GM10248 (cell line): ENCODE measurements at regions not wholly inside any gene's neighbourhood (a gene's known extent, or its start where the extent isn't known, plus 50 kb on each side); places are given as distances from the start of the nearest gene placed in this dataset.
A peak's percentile ranks its signal among the peaks of the same experiment; 100 is the strongest.

Experiments used
- CTCF ChIA-PET: fragments of 300-600 bp; sonication (Branson Sonifier 250); formaldehyde crosslinking; extraction: SDS; loops from one replicate; lab custom pipeline; 2021; ENCODE audit warnings: antibody characterized with exemption; lab: Yijun Ruan, JAX
- POLR2A ChIA-PET: fragments of 350-650 bp; sonication (Branson Sonifier 250); formaldehyde crosslinking; extraction: SDS; loops from one replicate; lab custom pipeline; 2020; ENCODE audit warnings: antibody characterized with exemption; lab: Yijun Ruan, JAX
- DNase-seq: peaks from one replicate; pipeline ENCODE4 v3.0.0; 2012; ENCODE audit errors: extremely low spot score
- TF ChIP-seq, protein P1 (sequence below): IDR thresholded peaks from 2 replicates; pipeline ENCODE4 v1.5.1; 2012; ENCODE audit warnings: mild to moderate bottlenecking, low read depth; ENCODE audit errors: extremely low read depth, missing control alignments, control extremely low read depth

DNA sequence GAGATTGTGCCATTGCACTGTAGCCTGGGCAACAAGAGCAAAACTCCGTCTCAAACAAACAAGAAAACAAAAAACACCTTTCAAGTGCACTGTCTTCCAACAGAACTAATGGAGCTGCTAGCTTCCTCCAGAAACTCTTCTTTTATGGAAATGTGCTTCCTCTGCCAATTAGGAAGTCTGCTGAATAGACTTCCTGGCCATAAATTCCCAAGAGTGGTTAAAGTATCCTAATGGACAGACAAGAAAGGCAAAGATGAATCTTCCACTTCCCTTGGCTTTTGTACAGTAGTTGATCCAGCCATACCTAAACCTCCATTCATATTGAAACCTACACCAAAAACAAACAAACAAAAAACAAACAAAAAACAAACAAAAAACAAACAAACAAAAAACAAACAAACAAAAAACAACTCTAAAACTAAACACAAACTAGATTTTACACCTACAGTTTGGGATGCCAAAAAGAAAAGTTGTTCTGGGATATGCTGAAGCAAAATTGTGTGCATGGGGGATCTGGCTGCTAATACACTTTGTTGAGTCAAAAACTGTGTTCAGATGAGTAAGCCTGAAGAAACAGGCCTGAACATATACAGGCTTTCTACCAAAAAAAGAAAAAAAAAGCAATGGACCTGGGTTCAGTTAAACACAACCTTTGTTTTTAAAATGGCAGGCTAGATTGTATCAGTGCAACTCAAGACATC, 59.8 kb upstream of the CARMIL1 start:
- DNase-seq, result no peak
- POLR2A ChIA-PET, result no interaction called here
- CTCF ChIA-PET, result interaction anchor here (0.9 to 2.6 kb wide), 5 partner anchors 16 to 382 kb away, joined by 3 to 8 read pairs (median 3); no protein-coding TSS in a partner anchor
- TF ChIP-seq, protein P1, sequence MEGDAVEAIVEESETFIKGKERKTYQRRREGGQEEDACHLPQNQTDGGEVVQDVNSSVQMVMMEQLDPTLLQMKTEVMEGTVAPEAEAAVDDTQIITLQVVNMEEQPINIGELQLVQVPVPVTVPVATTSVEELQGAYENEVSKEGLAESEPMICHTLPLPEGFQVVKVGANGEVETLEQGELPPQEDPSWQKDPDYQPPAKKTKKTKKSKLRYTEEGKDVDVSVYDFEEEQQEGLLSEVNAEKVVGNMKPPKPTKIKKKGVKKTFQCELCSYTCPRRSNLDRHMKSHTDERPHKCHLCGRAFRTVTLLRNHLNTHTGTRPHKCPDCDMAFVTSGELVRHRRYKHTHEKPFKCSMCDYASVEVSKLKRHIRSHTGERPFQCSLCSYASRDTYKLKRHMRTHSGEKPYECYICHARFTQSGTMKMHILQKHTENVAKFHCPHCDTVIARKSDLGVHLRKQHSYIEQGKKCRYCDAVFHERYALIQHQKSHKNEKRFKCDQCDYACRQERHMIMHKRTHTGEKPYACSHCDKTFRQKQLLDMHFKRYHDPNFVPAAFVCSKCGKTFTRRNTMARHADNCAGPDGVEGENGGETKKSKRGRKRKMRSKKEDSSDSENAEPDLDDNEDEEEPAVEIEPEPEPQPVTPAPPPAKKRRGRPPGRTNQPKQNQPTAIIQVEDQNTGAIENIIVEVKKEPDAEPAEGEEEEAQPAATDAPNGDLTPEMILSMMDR, result no peak

GRCh38 chr6:25219917-25220278, 59.3 kb upstream of the CARMIL1 start:
- ChIA-PET CTCF (interaction anchor here (0.9 to 2.6 kb wide), 5 partner anchors 8 to 382 kb away, joined by 3 to 8 read pairs (median 6); no protein-coding TSS in a partner anchor), POLR2A (no interaction called here)
- TF ChIP-seq, protein P1, result no peak
- no peak for DNase-seq

GRCh38 chr6:25220857-25221256, 58.3 kb upstream of the CARMIL1 start:
- no peak for DNase-seq
- ChIA-PET CTCF (interaction anchor here (1.7 to 2.6 kb wide), 4 partner anchors 9 to 336 kb away, joined by 5 to 8 read pairs (median 6); no protein-coding TSS in a partner anchor), POLR2A (no interaction called here)
- TF ChIP-seq, protein P1, result no peak

DNA sequence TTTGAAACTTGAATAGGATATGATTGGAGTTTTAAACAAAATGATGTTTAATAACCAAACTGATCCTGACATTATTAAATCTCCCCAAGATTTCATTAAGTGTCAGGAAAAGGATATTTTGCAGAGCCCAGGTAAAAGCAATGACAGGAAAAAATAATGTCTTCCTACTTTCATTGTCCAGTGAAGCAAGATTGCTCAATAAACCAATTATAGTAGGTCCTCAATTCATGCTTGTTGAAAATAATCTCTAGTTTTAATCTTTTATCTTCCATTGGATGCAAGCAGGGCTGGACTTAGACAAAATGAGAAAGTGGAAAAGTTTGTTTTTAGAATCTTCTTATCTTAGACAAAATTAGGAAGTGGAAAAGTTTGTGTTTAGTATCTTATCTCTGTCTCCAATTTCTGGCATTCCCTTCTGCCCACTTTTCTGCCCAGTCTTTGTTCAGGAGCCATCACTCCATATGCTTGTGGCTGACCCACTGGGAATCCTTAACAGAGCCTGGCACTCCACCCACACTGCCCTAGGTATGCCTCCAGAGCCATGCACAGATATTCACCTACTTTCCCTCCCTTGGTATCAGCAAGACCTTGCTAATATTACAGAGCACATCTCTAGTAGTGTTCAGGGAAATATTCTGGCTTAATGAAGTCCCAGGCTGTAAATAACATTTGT, 57.0 kb upstream of the CARMIL1 start:
- TF ChIP-seq, protein P1, result no peak
- POLR2A ChIA-PET, result no interaction called here
- CTCF ChIA-PET, result interaction anchor here (0.9 to 2.6 kb wide), 27 partner anchors 8 to 498 kb away, joined by 3 to 32 read pairs (median 4); no protein-coding TSS in a partner anchor
- no peak for DNase-seq

DNA sequence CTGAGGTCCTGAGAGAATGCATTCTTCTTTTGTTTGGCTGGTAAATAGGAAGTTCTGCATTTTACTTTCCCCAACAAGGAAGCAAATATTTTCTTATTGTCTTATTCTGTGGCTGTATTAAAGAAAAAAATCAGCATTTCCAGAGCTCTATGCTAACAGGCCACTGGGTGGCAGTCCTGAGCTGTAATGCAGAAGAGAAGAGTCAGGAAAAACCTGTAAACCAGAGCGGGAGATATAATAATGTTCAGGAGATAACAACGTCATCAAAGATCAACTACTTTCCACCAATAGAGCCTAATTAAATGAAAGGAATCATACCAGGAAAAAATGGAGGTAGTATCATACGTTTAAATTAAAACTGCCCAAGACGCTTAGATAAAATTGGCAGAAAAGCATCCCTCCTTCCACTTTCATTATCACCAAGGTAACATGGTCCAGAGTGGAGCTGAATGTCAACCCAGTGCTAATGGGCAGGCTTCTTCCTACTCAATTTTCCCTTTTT, 55.6 kb upstream of the CARMIL1 start:
- DNase-seq, result peak; percentile 62
- POLR2A ChIA-PET, result no interaction called here
- TF ChIP-seq, protein P1, result peak; percentile 92
- CTCF ChIA-PET, result interaction anchor here (0.7 to 2.3 kb wide), 62 partner anchors 9 to 716 kb away, joined by 3 to 32 read pairs (median 4); no protein-coding TSS in a partner anchor

DNA sequence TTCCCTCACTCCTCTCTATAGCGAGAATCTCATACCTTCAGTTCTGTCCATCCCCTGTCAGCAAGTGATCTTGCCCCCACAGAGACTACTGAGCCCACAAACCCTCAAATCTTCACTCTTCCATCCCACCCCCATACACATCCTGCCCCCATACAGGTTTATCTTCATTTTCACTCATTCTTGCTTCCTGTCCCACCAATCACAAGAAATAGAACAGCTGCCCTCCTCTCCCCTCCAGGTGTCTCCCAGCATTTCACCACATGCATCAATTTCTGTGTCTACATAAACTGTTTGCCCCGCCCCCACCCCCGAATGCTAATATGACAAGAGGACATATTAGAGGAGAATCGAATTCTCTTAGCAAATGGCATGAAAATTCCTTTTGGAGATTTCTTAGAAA, 54.9 kb upstream of the CARMIL1 start:
- no peak for DNase-seq
- CTCF ChIA-PET, result interaction anchor here (1.0 to 2.3 kb wide), 31 partner anchors 9 to 496 kb away, joined by 3 to 32 read pairs (median 6); no protein-coding TSS in a partner anchor
- POLR2A ChIA-PET, result no interaction called here
- TF ChIP-seq, protein P1, result no peak
